ENCODE measurements at regions not wholly inside any gene's neighbourhood (a gene's known extent, or its start where the extent isn't known, plus 50 kb on each side); places are given as distances from the start of the nearest gene placed in this dataset.

GRCh38 chr1:58932859-58933598 is 149.2 kb upstream of the JUN start:
- TF ChIP-seq REST (IDR thresholded peaks at IDR 0.05; ENCODE audit: insufficient read depth in 1 of 2, low read depth in 2 of 2, low read length in 2 of 2) = no peak
- TF ChIP-seq TAF1 (IDR thresholded peaks at IDR 0.05; ENCODE audit: borderline replicate concordance, insufficient read depth, low read length) = no peak
- TF ChIP-seq POLR2AphosphoS5 (IDR thresholded peaks at IDR 0.05; ENCODE audit: low read depth, low read length) = no peak
- no peak for TF ChIP-seq SIN3A (IDR thresholded peaks at IDR 0.05; ENCODE audit: borderline replicate concordance, insufficient read depth, low read length)
- no peak for TF ChIP-seq FOXP2 (optimal IDR thresholded peaks at IDR 0.05; ENCODE audit: borderline replicate concordance, extremely low read depth, extremely low read length, insufficient read depth)

GRCh38 chr1:58933599-58933926 is 149.7 kb upstream of the JUN start:
- TF ChIP-seq SIN3A (IDR thresholded peaks at IDR 0.05; ENCODE audit: borderline replicate concordance, insufficient read depth, low read length) (no peak), POLR2AphosphoS5 (IDR thresholded peaks at IDR 0.05; ENCODE audit: low read depth, low read length) (no peak), TAF1 (IDR thresholded peaks at IDR 0.05; ENCODE audit: borderline replicate concordance, insufficient read depth, low read length) (no peak), FOXP2 (optimal IDR thresholded peaks at IDR 0.05; ENCODE audit: borderline replicate concordance, extremely low read depth, extremely low read length, insufficient read depth) (no peak), REST (IDR thresholded peaks at IDR 0.05; ENCODE audit: insufficient read depth in 1 of 2, low read depth in 2 of 2, low read length in 2 of 2) (no peak)

GRCh38 chr1:58934706-58935105 is 150.9 kb upstream of the JUN start:
- no peak for TF ChIP-seq SIN3A (IDR thresholded peaks at IDR 0.05; ENCODE audit: borderline replicate concordance, insufficient read depth, low read length)
- TF ChIP-seq FOXP2 (optimal IDR thresholded peaks at IDR 0.05; ENCODE audit: borderline replicate concordance, extremely low read depth, extremely low read length, insufficient read depth) = no peak
- no peak for TF ChIP-seq TAF1 (IDR thresholded peaks at IDR 0.05; ENCODE audit: borderline replicate concordance, insufficient read depth, low read length)
- TF ChIP-seq POLR2AphosphoS5 (IDR thresholded peaks at IDR 0.05; ENCODE audit: low read depth, low read length) = no peak
- no peak for TF ChIP-seq REST (IDR thresholded peaks at IDR 0.05; ENCODE audit: insufficient read depth in 1 of 2, low read depth in 2 of 2, low read length in 2 of 2)

- TF ChIP-seq SIN3A (IDR thresholded peaks at IDR 0.05; ENCODE audit: borderline replicate concordance, insufficient read depth, low read length) (no peak), TAF1 (IDR thresholded peaks at IDR 0.05; ENCODE audit: borderline replicate concordance, insufficient read depth, low read length) (no peak), POLR2AphosphoS5 (IDR thresholded peaks at IDR 0.05; ENCODE audit: low read depth, low read length) (no peak), FOXP2 (optimal IDR thresholded peaks at IDR 0.05; ENCODE audit: borderline replicate concordance, extremely low read depth, extremely low read length, insufficient read depth) (no peak), REST (IDR thresholded peaks at IDR 0.05; ENCODE audit: insufficient read depth in 1 of 2, low read depth in 2 of 2, low read length in 2 of 2) (no peak)
These were observed 153.1 kb upstream of the JUN start for GRCh38 chr1:58936973-58937372.

Measured in PFSK-1 (cell line).